ENCODE measurements at regions not wholly inside any gene's neighbourhood (a gene's known extent, or its start where the extent isn't known, plus 50 kb on each side); places are given as distances from the start of the nearest gene placed in this dataset.

GRCh38 chr3:19662486-19662885, 271.5 kb downstream of the EFHB start:
- H3K9ac ChIP-seq (ENCODE audit: insufficient read length, low read depth) = no peak overlapping the region
- no peaks in the 10 kb centered on the region for H3K27me3 ChIP-seq (ENCODE audit: insufficient read depth, insufficient read length)
- H3K9me3 ChIP-seq (ENCODE audit: insufficient read depth, low read length) = no peaks in the 10 kb centered on the region
- no peaks in the 10 kb centered on the region for H3K36me3 ChIP-seq (ENCODE audit: insufficient read depth, insufficient read length, low read length)
- H3K4me1 ChIP-seq (ENCODE audit: insufficient read depth, insufficient read length) = no peaks in the 10 kb centered on the region
- no peak for DNase-seq (ENCODE audit: low read depth, low spot score)
- TF ChIP-seq ZNF274 (IDR thresholded peaks at IDR 0.05; ENCODE audit: low read depth, low read length) (no peak), YY1 (IDR thresholded peaks at IDR 0.05; ENCODE audit: insufficient read depth, insufficient read length) (no peak), SUZ12 (IDR thresholded peaks at IDR 0.05; ENCODE audit: extremely low read depth, insufficient read depth, insufficient read length) (no peak)
- H3K4me3 ChIP-seq (ENCODE audit: insufficient read length, low read depth) = no peak overlapping the region

- Histone ChIP-seq H3K36me3 (ENCODE audit: insufficient read depth, insufficient read length, low read length) (no peaks in the 10 kb centered on the region), H3K9me3 (ENCODE audit: insufficient read depth, low read length) (peaks cover 31% of the 10 kb centered on the region), H3K27me3 (ENCODE audit: insufficient read depth, insufficient read length) (no peaks in the 10 kb centered on the region), H3K4me3 (ENCODE audit: insufficient read length, low read depth) (no peak overlapping the region), H3K4me1 (ENCODE audit: insufficient read depth, insufficient read length) (peaks cover 3% of the 10 kb centered on the region), H3K9ac (ENCODE audit: insufficient read length, low read depth) (no peak overlapping the region)
- TF ChIP-seq YY1 (IDR thresholded peaks at IDR 0.05; ENCODE audit: insufficient read depth, insufficient read length) = no peak
- no peak for TF ChIP-seq ZNF274 (IDR thresholded peaks at IDR 0.05; ENCODE audit: low read depth, low read length)
- no peak for TF ChIP-seq SUZ12 (IDR thresholded peaks at IDR 0.05; ENCODE audit: extremely low read depth, insufficient read depth, insufficient read length)
- peak; percentile 38 for DNase-seq (ENCODE audit: low read depth, low spot score)
Measured at GRCh38 chr3:19652336-19652735, 281.7 kb downstream of the EFHB start.

- Histone ChIP-seq H3K36me3 (ENCODE audit: insufficient read depth, insufficient read length, low read length) (no peaks in the 10 kb centered on the region), H3K9ac (ENCODE audit: insufficient read length, low read depth) (no peak overlapping the region), H3K4me3 (ENCODE audit: insufficient read length, low read depth) (no peak overlapping the region), H3K9me3 (ENCODE audit: insufficient read depth, low read length) (no peaks in the 10 kb centered on the region), H3K27me3 (ENCODE audit: insufficient read depth, insufficient read length) (no peaks in the 10 kb centered on the region), H3K4me1 (ENCODE audit: insufficient read depth, insufficient read length) (no peaks in the 10 kb centered on the region)
- TF ChIP-seq SUZ12 (IDR thresholded peaks at IDR 0.05; ENCODE audit: extremely low read depth, insufficient read depth, insufficient read length) (no peak), YY1 (IDR thresholded peaks at IDR 0.05; ENCODE audit: insufficient read depth, insufficient read length) (no peak), ZNF274 (IDR thresholded peaks at IDR 0.05; ENCODE audit: low read depth, low read length) (no peak)
- no peak for DNase-seq (ENCODE audit: low read depth, low spot score)
Measured at GRCh38 chr3:19645093-19645492, 288.9 kb downstream of the EFHB start.

- TF ChIP-seq SUZ12 (IDR thresholded peaks at IDR 0.05; ENCODE audit: extremely low read depth, insufficient read depth, insufficient read length) (no peak), YY1 (IDR thresholded peaks at IDR 0.05; ENCODE audit: insufficient read depth, insufficient read length) (no peak), ZNF274 (IDR thresholded peaks at IDR 0.05; ENCODE audit: low read depth, low read length) (no peak)
- H3K9me3 ChIP-seq (ENCODE audit: insufficient read depth, low read length) = no peaks in the 10 kb centered on the region
- no peak overlapping the region for H3K4me3 ChIP-seq (ENCODE audit: insufficient read length, low read depth)
Measured at GRCh38 chr3:19644405-19644804, 289.6 kb downstream of the EFHB start.

GRCh38 chr3:19641408-19641807, 292.6 kb downstream of the EFHB start:
- Histone ChIP-seq H3K4me1 (ENCODE audit: insufficient read depth, insufficient read length) (no peaks in the 10 kb centered on the region), H3K4me3 (ENCODE audit: insufficient read length, low read depth) (no peak overlapping the region), H3K9me3 (ENCODE audit: insufficient read depth, low read length) (no peaks in the 10 kb centered on the region), H3K27me3 (ENCODE audit: insufficient read depth, insufficient read length) (no peaks in the 10 kb centered on the region), H3K36me3 (ENCODE audit: insufficient read depth, insufficient read length, low read length) (no peaks in the 10 kb centered on the region), H3K9ac (ENCODE audit: insufficient read length, low read depth) (no peak overlapping the region)
- no peak for DNase-seq (ENCODE audit: low read depth, low spot score)
- TF ChIP-seq ZNF274 (IDR thresholded peaks at IDR 0.05; ENCODE audit: low read depth, low read length) = no peak
- TF ChIP-seq SUZ12 (IDR thresholded peaks at IDR 0.05; ENCODE audit: extremely low read depth, insufficient read depth, insufficient read length) = no peak
- TF ChIP-seq YY1 (IDR thresholded peaks at IDR 0.05; ENCODE audit: insufficient read depth, insufficient read length) = no peak

More at GRCh38 chr3:19644405-19644804, 289.6 kb downstream of the EFHB start:
- H3K4me1 ChIP-seq (ENCODE audit: insufficient read depth, insufficient read length) = no peaks in the 10 kb centered on the region
- H3K27me3 ChIP-seq (ENCODE audit: insufficient read depth, insufficient read length) = no peaks in the 10 kb centered on the region
- DNase-seq (ENCODE audit: low read depth, low spot score) = no peak
- H3K36me3 ChIP-seq (ENCODE audit: insufficient read depth, insufficient read length, low read length) = no peaks in the 10 kb centered on the region
- no peak overlapping the region for H3K9ac ChIP-seq (ENCODE audit: insufficient read length, low read depth)

- Histone ChIP-seq H3K4me3 (ENCODE audit: insufficient read length, low read depth) (no peak overlapping the region), H3K9ac (ENCODE audit: insufficient read length, low read depth) (no peak overlapping the region), H3K36me3 (ENCODE audit: insufficient read depth, insufficient read length, low read length) (no peaks in the 10 kb centered on the region), H3K4me1 (ENCODE audit: insufficient read depth, insufficient read length) (no peaks in the 10 kb centered on the region), H3K9me3 (ENCODE audit: insufficient read depth, low read length) (no peaks in the 10 kb centered on the region), H3K27me3 (ENCODE audit: insufficient read depth, insufficient read length) (no peaks in the 10 kb centered on the region)
- no peak for DNase-seq (ENCODE audit: low read depth, low spot score)
- no peak for TF ChIP-seq YY1 (IDR thresholded peaks at IDR 0.05; ENCODE audit: insufficient read depth, insufficient read length)
- no peak for TF ChIP-seq ZNF274 (IDR thresholded peaks at IDR 0.05; ENCODE audit: low read depth, low read length)
- no peak for TF ChIP-seq SUZ12 (IDR thresholded peaks at IDR 0.05; ENCODE audit: extremely low read depth, insufficient read depth, insufficient read length)
Measured at GRCh38 chr3:19632099-19633074, 301.6 kb downstream of the EFHB start.

- Histone ChIP-seq H3K9me3 (ENCODE audit: insufficient read depth, low read length) (no peaks in the 10 kb centered on the region), H3K4me1 (ENCODE audit: insufficient read depth, insufficient read length) (no peaks in the 10 kb centered on the region), H3K4me3 (ENCODE audit: insufficient read length, low read depth) (no peak overlapping the region), H3K36me3 (ENCODE audit: insufficient read depth, insufficient read length, low read length) (no peaks in the 10 kb centered on the region), H3K9ac (ENCODE audit: insufficient read length, low read depth) (no peak overlapping the region), H3K27me3 (ENCODE audit: insufficient read depth, insufficient read length) (no peaks in the 10 kb centered on the region)
- no peak for TF ChIP-seq ZNF274 (IDR thresholded peaks at IDR 0.05; ENCODE audit: low read depth, low read length)
- TF ChIP-seq YY1 (IDR thresholded peaks at IDR 0.05; ENCODE audit: insufficient read depth, insufficient read length) = no peak
- no peak for TF ChIP-seq SUZ12 (IDR thresholded peaks at IDR 0.05; ENCODE audit: extremely low read depth, insufficient read depth, insufficient read length)
- DNase-seq (ENCODE audit: low read depth, low spot score) = no peak
Measured at GRCh38 chr3:19598870-19599269, 335.1 kb downstream of the EFHB start.

Data from NT2/D1 (cell line).